GM23338 (cell line): ENCODE measurements at regions not wholly inside any gene's neighbourhood (a gene's known extent, or its start where the extent isn't known, plus 50 kb on each side); places are given as distances from the start of the nearest gene placed in this dataset.

Source experiments
- ATAC-seq: fragments of 200-7000 bp; cut with Tn5 transposase; 3 replicates; pipeline ENCODE4 v1.9.1; 2020
- DNase-seq: peaks from one replicate; pipeline ENCODE4 v3.0.0-alpha.2; 2015; ENCODE audit warnings: low spot score
- H2AFZ ChIP-seq: fragments of 200-600 bp; sonication (generic); 2 replicates; pipeline ENCODE4 v1.8.0; 2016; ENCODE audit warnings: antibody characterized with exemption, mild to moderate bottlenecking, moderate library complexity
- H3F3A ChIP-seq: fragments of 200-600 bp; sonication (generic); replicated peaks from 2 replicates; pipeline ENCODE4 v1.8.0; 2017; ENCODE audit warnings: antibody characterized with exemption, mixed run types, low read depth
- H3K27ac ChIP-seq: fragments of 200-600 bp; sonication (generic); 2 replicates; pipeline ENCODE4 v1.6.1; 2016; ENCODE audit warnings: low read depth
- H3K27me3 ChIP-seq: fragments of 200-600 bp; sonication (generic); 2 replicates; pipeline ENCODE4 v1.8.0; 2016; ENCODE audit warnings: mild to moderate bottlenecking, mixed run types, moderate library complexity; ENCODE audit not compliant: insufficient read depth
- H3K36me3 ChIP-seq: fragments of 200-600 bp; sonication (generic); 2 replicates; pipeline ENCODE4 v1.8.0; 2016; ENCODE audit warnings: mild to moderate bottlenecking; ENCODE audit not compliant: insufficient read depth
- H3K4me1 ChIP-seq: fragments of 200-600 bp; sonication (generic); 2 replicates; pipeline ENCODE4 v1.8.0; 2016; ENCODE audit warnings: mild to moderate bottlenecking, moderate library complexity; ENCODE audit not compliant: insufficient read depth
- H3K4me2 ChIP-seq: fragments of 200-600 bp; sonication (generic); 2 replicates; pipeline ENCODE4 v1.7.1; 2017; ENCODE audit warnings: mixed run types
- H3K4me3 ChIP-seq: fragments of 200-600 bp; sonication (generic); 2 replicates; pipeline ENCODE4 v1.6.1; 2016; ENCODE audit warnings: mixed run types
- H3K79me2 ChIP-seq: fragments of 200-600 bp; sonication (generic); replicated peaks from 2 replicates; pipeline ENCODE4 v1.8.0; 2017; ENCODE audit warnings: mild to moderate bottlenecking; ENCODE audit not compliant: insufficient read depth
- H3K9me2 ChIP-seq: fragments of 200-600 bp; sonication (generic); 2 replicates; pipeline ENCODE4 v1.8.0; 2017; ENCODE audit not compliant: insufficient read depth
- H4K20me1 ChIP-seq: fragments of 200-600 bp; sonication (generic); replicated peaks from 2 replicates; pipeline ENCODE4 v1.8.0; 2017; ENCODE audit warnings: mild to moderate bottlenecking; ENCODE audit not compliant: insufficient read depth
- H3K27ac Mint-ChIP-seq: 2 replicates; pipeline ENCODE4 v1.8.0; 2020; ENCODE audit warnings: inconsistent platforms, mild to moderate bottlenecking, moderate library complexity, mixed read lengths
- H3K27me3 Mint-ChIP-seq: 3 replicates; pipeline ENCODE4 v1.8.0; 2022; ENCODE audit warnings: low read depth, mild to moderate bottlenecking, moderate library complexity, mixed read lengths, inconsistent platforms; ENCODE audit not compliant: insufficient read depth, poor library complexity
- H3K36me3 Mint-ChIP-seq: 3 replicates; pipeline ENCODE4 v1.8.0; 2021; ENCODE audit warnings: low read depth, mild to moderate bottlenecking, inconsistent platforms, moderate library complexity, mixed read lengths
- H3K4me1 Mint-ChIP-seq: 3 replicates; pipeline ENCODE4 v1.8.0; 2020; ENCODE audit warnings: mild to moderate bottlenecking, inconsistent platforms, mixed read lengths
- H3K4me3 Mint-ChIP-seq: 3 replicates; pipeline ENCODE4 v1.8.0; 2021; ENCODE audit warnings: moderate library complexity, mild to moderate bottlenecking, inconsistent platforms, mixed read lengths
- H3K9me3 Mint-ChIP-seq: 3 replicates; pipeline ENCODE4 v1.8.0; 2020; ENCODE audit warnings: moderate library complexity, mild to moderate bottlenecking, inconsistent platforms, mixed read lengths
- CTCF ChIP-seq, 2 experiments: fragments of 200-600 bp in 1 of 2; sonication (generic) in 1 of 2; conservative IDR thresholded peaks; 2 replicates each; pipeline versions ENCODE4 v1.5.1 to v1.6.1; 2016 to 2017; ENCODE audit warnings: antibody characterized with exemption in 2 of 2, low read depth in 2 of 2, mild to moderate bottlenecking in 2 of 2, moderate library complexity in 1 of 2
- NANOG ChIP-seq: IDR thresholded peaks from 2 replicates; pipeline ENCODE4 v1.6.1; 2016; ENCODE audit warnings: antibody characterized with exemption, borderline replicate concordance
- POLR2AphosphoS5 ChIP-seq: IDR thresholded peaks from 2 replicates; pipeline ENCODE4 v1.6.1; 2016; ENCODE audit warnings: antibody characterized with exemption, low read depth
- REST ChIP-seq: IDR thresholded peaks from one replicate; pipeline ENCODE4 v1.6.1; 2018; ENCODE audit warnings: antibody characterized with exemption; ENCODE audit not compliant: unreplicated experiment
- ZNF114 ChIP-seq: fragments of 250-450 bp; sonication (Bioruptor Pico); IDR thresholded peaks from 2 replicates; pipeline ENCODE4 v1.5.0; 2020; ENCODE audit warnings: mild to moderate bottlenecking, moderate library complexity

GRCh38 chr5:167243463-167243862 is 1048.0 kb upstream of the WWC1 start (continued):
- TF ChIP-seq REST = no peak

- Histone ChIP-seq H2AFZ (peak overlapping the region; percentile 50; the same call in 1 of the 2 replicates), H3K27ac (no peak overlapping the region), H3K36me3 (no peaks in the 10 kb centered on the region), H4K20me1 (no peaks in the 10 kb centered on the region), H3K79me2 (no peaks in the 10 kb centered on the region), H3K4me1 (no peaks in the 10 kb centered on the region), H3K4me3 (no peak overlapping the region), H3F3A (no peaks in the 10 kb centered on the region), H3K27me3 (no peaks in the 10 kb centered on the region), H3K9me2 (no peaks in the 10 kb centered on the region), H3K4me2 (no peak overlapping the region)
- Mint-ChIP-seq H3K36me3 (no peaks in the 10 kb centered on the region), H3K27me3 (no peaks in the 10 kb centered on the region), H3K4me3 (no peak overlapping the region), H3K9me3 (no peaks in the 10 kb centered on the region), H3K27ac (no peak overlapping the region), H3K4me1 (peaks cover 9% of the 10 kb centered on the region)
- ATAC-seq (peak; percentile 99), DNase-seq (peak; percentile 79)
- TF ChIP-seq ZNF114 (no peak), CTCF (conservative IDR thresholded peaks at IDR 0.05; ENCODE audit: low read depth in 2 of 2) (peak; percentile 73 to 93)
Measured at GRCh38 chr5:167244583-167244982, 1046.9 kb upstream of the WWC1 start.

- Mint-ChIP-seq H3K4me1 (peaks cover 9% of the 10 kb centered on the region), H3K27me3 (no peaks in the 10 kb centered on the region), H3K9me3 (no peaks in the 10 kb centered on the region), H3K36me3 (no peaks in the 10 kb centered on the region), H3K27ac (no peak overlapping the region), H3K4me3 (no peak overlapping the region)
- H3K79me2 ChIP-seq = no peaks in the 10 kb centered on the region
- DNase-seq (peak; percentile 64), ATAC-seq (peak; percentile 70)
- H4K20me1 ChIP-seq = no peaks in the 10 kb centered on the region
- H3K27ac ChIP-seq = no peak overlapping the region
- no peaks in the 10 kb centered on the region for H3K36me3 ChIP-seq
- no peak for TF ChIP-seq CTCF (conservative IDR thresholded peaks at IDR 0.05; ENCODE audit: low read depth in 2 of 2)
- TF ChIP-seq REST = no peak
- TF ChIP-seq NANOG = no peak
- TF ChIP-seq POLR2AphosphoS5 = no peak
- no peaks in the 10 kb centered on the region for H3K9me2 ChIP-seq
- no peak overlapping the region for H2AFZ ChIP-seq
- no peak overlapping the region for H3K4me3 ChIP-seq
- H3F3A ChIP-seq = no peaks in the 10 kb centered on the region
- H3K4me1 ChIP-seq = no peaks in the 10 kb centered on the region
- no peak overlapping the region for H3K4me2 ChIP-seq
- no peaks in the 10 kb centered on the region for H3K27me3 ChIP-seq
Measured at GRCh38 chr5:167245868-167246267, 1045.6 kb upstream of the WWC1 start.
